ENCODE measurements at regions not wholly inside any gene's neighbourhood (a gene's known extent, or its start where the extent isn't known, plus 50 kb on each side); places are given as distances from the start of the nearest gene placed in this dataset.

DNA sequence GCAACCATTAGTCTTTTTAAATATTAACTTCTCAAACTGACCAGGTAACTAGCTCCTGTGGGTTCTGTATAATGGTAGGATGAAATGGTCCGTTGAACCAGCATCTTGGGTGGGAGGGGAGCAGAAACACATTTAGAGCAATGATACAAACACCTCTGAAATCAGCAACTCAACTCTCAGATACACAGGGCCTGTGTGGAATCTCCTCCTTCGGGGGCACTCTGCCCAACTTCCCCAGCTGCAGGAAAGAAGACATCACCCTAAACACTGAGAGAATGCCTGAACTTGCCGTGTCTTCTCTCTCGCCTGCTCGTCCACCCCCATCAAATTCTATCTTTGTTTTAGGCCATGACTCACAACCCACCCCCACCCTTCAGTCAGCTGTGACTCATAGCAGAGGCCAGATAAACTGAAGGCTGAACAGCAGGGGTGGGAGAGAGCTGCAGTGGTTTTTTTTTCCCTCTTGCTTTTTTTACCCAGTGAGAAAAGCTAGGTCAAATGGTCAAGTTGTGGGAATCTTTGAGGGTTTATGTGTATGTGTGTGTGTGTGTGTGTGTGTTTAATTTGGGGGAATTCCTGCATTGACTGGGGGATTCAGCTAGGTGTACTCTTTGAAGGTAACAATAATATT is 593.4 kb upstream of the JAG1 start:
- Histone ChIP-seq H2BK15ac (ENCODE audit: low read depth, poor library complexity, severe bottlenecking) (no peak overlapping the region), H2BK120ac (ENCODE audit: low read depth, low read length) (no peak overlapping the region), H3K9ac (ENCODE audit: low read length) (peak overlapping the region; percentile 28), H3K27me3 (ENCODE audit: control insufficient read depth in 1 of 2, insufficient read depth in 1 of 2, low read length in 2 of 2) (peaks cover 0 to 7% of the 10 kb centered on the region in 2 experiments), H3K18ac (ENCODE audit: low read depth in 1 of 2, low read length in 2 of 2) (peak overlapping the region in 1 of 2 experiments; percentile 42), H3K4me1 (ENCODE audit: control insufficient read depth, insufficient read depth, low read depth, low read length) (peaks cover 16% of the 10 kb centered on the region), H3K23ac (ENCODE audit: low read length in 2 of 2) (no peak overlapping the region), H3K79me1 (replicated peaks; ENCODE audit: low read length, poor library complexity, severe bottlenecking) (no peaks in the 10 kb centered on the region), H2BK12ac (ENCODE audit: low read length in 2 of 2) (peak overlapping the region in 1 of 2 experiments; percentile 39), H2BK5ac (ENCODE audit: low read depth, low read length, poor library complexity, severe bottlenecking) (peak overlapping the region; percentile 24), H4K91ac (ENCODE audit: low read length) (no peak overlapping the region), H3K4ac (ENCODE audit: low read depth in 1 of 2, low read length in 2 of 2) (peak overlapping the region in 1 of 2 experiments; percentile 37), H3K14ac (ENCODE audit: low read length in 2 of 2) (no peak overlapping the region), H2AFZ (ENCODE audit: low read depth, low read length) (peak overlapping the region; percentile 43), H2AK5ac (ENCODE audit: low read length, severe bottlenecking) (no peak overlapping the region), H3K27ac (ENCODE audit: low read length, poor library complexity, severe bottlenecking) (peak overlapping the region; percentile 91), H3K9me3 (ENCODE audit: control insufficient read depth, low read length) (no peaks in the 10 kb centered on the region), H3K36me3 (ENCODE audit: control insufficient read depth in 1 of 2, insufficient read depth in 2 of 2, low read depth in 1 of 2, low read length in 2 of 2) (no peaks in the 10 kb centered on the region), H4K8ac (ENCODE audit: low read length) (no peak overlapping the region), H3K4me3 (ENCODE audit: insufficient read depth in 1 of 2, low read depth in 1 of 2, low read length in 2 of 2) (no peak overlapping the region), H3K4me2 (ENCODE audit: low read length, poor library complexity, severe bottlenecking) (peak overlapping the region; percentile 45)
- 0% methylated on average over 2 of the region's 5 CpGs for WGBS
- peak; percentile 96 for DNase-seq

DNA sequence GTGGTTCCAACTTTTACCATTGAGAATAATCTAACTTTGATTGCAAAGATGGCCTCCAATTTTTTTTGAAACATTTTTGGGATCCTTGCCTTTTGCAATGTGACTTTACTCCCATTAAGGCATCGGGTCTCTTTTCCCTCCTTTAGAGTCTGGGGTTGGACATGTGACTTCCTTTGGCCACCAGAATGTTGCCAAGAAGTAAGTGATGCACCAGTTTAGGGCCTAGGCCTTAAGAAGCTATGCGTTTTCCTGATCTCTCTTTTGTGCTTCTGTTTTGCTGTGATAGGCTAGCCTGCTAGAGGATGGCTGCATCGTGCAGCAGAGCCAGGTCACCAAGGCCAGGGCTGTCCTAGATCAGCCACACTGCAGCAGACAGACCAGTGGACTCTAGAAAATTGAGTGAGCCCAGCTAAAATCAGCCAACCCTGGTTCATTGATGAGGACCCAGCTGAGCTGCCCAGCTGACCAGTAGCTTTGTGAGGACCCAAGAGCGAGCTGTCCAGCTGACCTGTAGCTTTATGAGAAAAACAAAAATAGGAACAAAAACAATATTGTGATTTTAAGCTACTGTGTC is 594.0 kb upstream of the JAG1 start:
- Histone ChIP-seq H3K9ac (ENCODE audit: low read length) (no peak overlapping the region), H2AK5ac (ENCODE audit: low read length, severe bottlenecking) (peak overlapping the region; percentile 9), H3K4ac (ENCODE audit: low read depth in 1 of 2, low read length in 2 of 2) (peak overlapping the region; percentile 13 to 41), H2BK120ac (ENCODE audit: low read depth, low read length) (no peak overlapping the region), H2AFZ (ENCODE audit: low read depth, low read length) (no peak overlapping the region), H3K9me3 (ENCODE audit: control insufficient read depth, low read length) (no peaks in the 10 kb centered on the region), H3K4me3 (ENCODE audit: insufficient read depth in 1 of 2, low read depth in 1 of 2, low read length in 2 of 2) (no peak overlapping the region), H3K4me2 (ENCODE audit: low read length, poor library complexity, severe bottlenecking) (no peak overlapping the region), H2BK15ac (ENCODE audit: low read depth, poor library complexity, severe bottlenecking) (no peak overlapping the region), H4K91ac (ENCODE audit: low read length) (peak overlapping the region; percentile 77), H2BK12ac (ENCODE audit: low read length in 2 of 2) (peak overlapping the region; percentile 60 to 92), H2BK5ac (ENCODE audit: low read depth, low read length, poor library complexity, severe bottlenecking) (no peak overlapping the region), H3K79me1 (replicated peaks; ENCODE audit: low read length, poor library complexity, severe bottlenecking) (no peaks in the 10 kb centered on the region), H3K14ac (ENCODE audit: low read length in 2 of 2) (peak overlapping the region in 1 of 2 experiments; percentile 53), H3K27me3 (ENCODE audit: control insufficient read depth in 1 of 2, insufficient read depth in 1 of 2, low read length in 2 of 2) (peaks cover 0 to 11% of the 10 kb centered on the region in 2 experiments), H3K4me1 (ENCODE audit: control insufficient read depth, insufficient read depth, low read depth, low read length) (peaks cover 16% of the 10 kb centered on the region), H3K23ac (ENCODE audit: low read length in 2 of 2) (no peak overlapping the region), H3K27ac (ENCODE audit: low read length, poor library complexity, severe bottlenecking) (peak overlapping the region; percentile 36), H4K8ac (ENCODE audit: low read length) (peak overlapping the region; percentile 45), H3K18ac (ENCODE audit: low read depth in 1 of 2, low read length in 2 of 2) (peak overlapping the region; percentile 52 to 64), H3K36me3 (ENCODE audit: control insufficient read depth in 1 of 2, insufficient read depth in 2 of 2, low read depth in 1 of 2, low read length in 2 of 2) (no peaks in the 10 kb centered on the region)
- WGBS: 70% methylated on average over 4 of the region's 4 CpGs
- DNase-seq: no peak

- Histone ChIP-seq H2AFZ (ENCODE audit: low read depth, low read length) (no peak overlapping the region), H2AK5ac (ENCODE audit: low read length, severe bottlenecking) (peak overlapping the region; percentile 70), H3K36me3 (ENCODE audit: control insufficient read depth in 1 of 2, insufficient read depth in 2 of 2, low read depth in 1 of 2, low read length in 2 of 2) (no peaks in the 10 kb centered on the region), H3K23ac (ENCODE audit: low read length in 2 of 2) (no peak overlapping the region), H3K27me3 (ENCODE audit: control insufficient read depth in 1 of 2, insufficient read depth in 1 of 2, low read length in 2 of 2) (peaks cover 0 to 13% of the 10 kb centered on the region in 2 experiments), H3K27ac (ENCODE audit: low read length, poor library complexity, severe bottlenecking) (no peak overlapping the region), H2BK5ac (ENCODE audit: low read depth, low read length, poor library complexity, severe bottlenecking) (no peak overlapping the region), H3K9ac (ENCODE audit: low read length) (no peak overlapping the region), H4K91ac (ENCODE audit: low read length) (no peak overlapping the region), H4K8ac (ENCODE audit: low read length) (no peak overlapping the region), H2BK12ac (ENCODE audit: low read length in 2 of 2) (peak overlapping the region in 1 of 2 experiments; percentile 55), H2BK120ac (ENCODE audit: low read depth, low read length) (no peak overlapping the region), H3K4ac (ENCODE audit: low read depth in 1 of 2, low read length in 2 of 2) (no peak overlapping the region), H3K4me3 (ENCODE audit: insufficient read depth in 1 of 2, low read depth in 1 of 2, low read length in 2 of 2) (no peak overlapping the region), H3K9me3 (ENCODE audit: control insufficient read depth, low read length) (no peaks in the 10 kb centered on the region), H3K4me2 (ENCODE audit: low read length, poor library complexity, severe bottlenecking) (no peak overlapping the region), H3K79me1 (replicated peaks; ENCODE audit: low read length, poor library complexity, severe bottlenecking) (no peaks in the 10 kb centered on the region), H3K14ac (ENCODE audit: low read length in 2 of 2) (no peak overlapping the region), H3K18ac (ENCODE audit: low read depth in 1 of 2, low read length in 2 of 2) (no peak overlapping the region), H3K4me1 (ENCODE audit: control insufficient read depth, insufficient read depth, low read depth, low read length) (peaks cover 14% of the 10 kb centered on the region), H2BK15ac (ENCODE audit: low read depth, poor library complexity, severe bottlenecking) (no peak overlapping the region)
- no peak for DNase-seq
- 81% methylated on average over 3 of the region's 5 CpGs for WGBS
These were observed 596.8 kb upstream of the JAG1 start for GRCh38 chr20:11270566-11270965.

DNA sequence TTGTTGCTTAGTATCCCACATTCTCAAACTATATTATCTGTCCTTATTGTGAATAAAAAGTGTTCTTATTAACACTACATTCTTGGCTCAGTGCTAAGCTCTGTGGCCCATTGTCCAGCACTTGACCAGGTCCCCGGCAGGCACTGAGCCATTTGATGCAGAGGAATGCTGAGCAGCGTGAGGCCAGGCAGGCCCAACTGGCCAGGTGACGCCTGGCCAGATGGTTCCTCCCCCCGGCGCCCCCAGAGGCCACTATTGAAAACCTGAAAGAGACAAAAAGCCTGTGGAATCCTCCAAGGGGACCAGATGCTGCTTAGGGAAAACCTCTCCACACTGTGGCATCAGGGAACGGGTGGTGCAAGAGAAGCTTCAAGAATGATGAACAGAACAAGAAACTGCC is 597.5 kb upstream of the JAG1 start:
- Histone ChIP-seq H2AK5ac (ENCODE audit: low read length, severe bottlenecking) (no peak overlapping the region), H2BK15ac (ENCODE audit: low read depth, poor library complexity, severe bottlenecking) (no peak overlapping the region), H3K27ac (ENCODE audit: low read length, poor library complexity, severe bottlenecking) (no peak overlapping the region), H3K27me3 (ENCODE audit: control insufficient read depth in 1 of 2, insufficient read depth in 1 of 2, low read length in 2 of 2) (peaks cover 0 to 14% of the 10 kb centered on the region in 2 experiments), H3K18ac (ENCODE audit: low read depth in 1 of 2, low read length in 2 of 2) (no peak overlapping the region), H2AFZ (ENCODE audit: low read depth, low read length) (no peak overlapping the region), H3K4ac (ENCODE audit: low read depth in 1 of 2, low read length in 2 of 2) (no peak overlapping the region), H3K23ac (ENCODE audit: low read length in 2 of 2) (no peak overlapping the region), H3K4me2 (ENCODE audit: low read length, poor library complexity, severe bottlenecking) (no peak overlapping the region), H3K14ac (ENCODE audit: low read length in 2 of 2) (no peak overlapping the region), H2BK5ac (ENCODE audit: low read depth, low read length, poor library complexity, severe bottlenecking) (no peak overlapping the region), H3K4me1 (ENCODE audit: control insufficient read depth, insufficient read depth, low read depth, low read length) (peaks cover 14% of the 10 kb centered on the region), H3K4me3 (ENCODE audit: insufficient read depth in 1 of 2, low read depth in 1 of 2, low read length in 2 of 2) (no peak overlapping the region), H2BK12ac (ENCODE audit: low read length in 2 of 2) (no peak overlapping the region), H3K9ac (ENCODE audit: low read length) (no peak overlapping the region), H3K9me3 (ENCODE audit: control insufficient read depth, low read length) (no peaks in the 10 kb centered on the region), H3K79me1 (replicated peaks; ENCODE audit: low read length, poor library complexity, severe bottlenecking) (no peaks in the 10 kb centered on the region), H2BK120ac (ENCODE audit: low read depth, low read length) (no peak overlapping the region), H3K36me3 (ENCODE audit: control insufficient read depth in 1 of 2, insufficient read depth in 2 of 2, low read depth in 1 of 2, low read length in 2 of 2) (no peaks in the 10 kb centered on the region), H4K8ac (ENCODE audit: low read length) (no peak overlapping the region), H4K91ac (ENCODE audit: low read length) (no peak overlapping the region)
- WGBS: 57% methylated on average over 6 of the region's 6 CpGs
- no peak for DNase-seq

Measured in mesenchymal stem cell (in vitro differentiated cells and primary cell).